SK-N-SH (cell line): ENCODE measurements at regions not wholly inside any gene's neighbourhood (a gene's known extent, or its start where the extent isn't known, plus 50 kb on each side); places are given as distances from the start of the nearest gene placed in this dataset.

Experiments
- POLR2AphosphoS5 ChIP-seq: IDR thresholded peaks from 2 replicates; pipeline ENCODE4 v1.6.1; 2012; ENCODE audit warnings: low read depth, low read length
- TAF1 ChIP-seq: IDR thresholded peaks from 2 replicates; pipeline ENCODE4 v1.6.1; 2012; ENCODE audit warnings: low read depth, mild to moderate bottlenecking, low read length, moderate library complexity, borderline replicate concordance

- TF ChIP-seq POLR2AphosphoS5 = no peak
- no peak for TF ChIP-seq TAF1
Observed at GRCh38 chr12:46981622-46982021, 97.8 kb upstream of the PCED1B start.
